EL (cell line): ENCODE measurements at regions not wholly inside any gene's neighbourhood (a gene's known extent, or its start where the extent isn't known, plus 50 kb on each side); places are given as distances from the start of the nearest gene placed in this dataset.
A peak's percentile ranks its signal among the peaks of the same experiment; 100 is the strongest.

ENCODE experiments used
- DNase-seq: peaks from one replicate; pipeline ENCODE4 v3.0.0-alpha.2; 2016

GRCh38 chr6:102474041-102474807 is 1080.7 kb downstream of the GRIK2 start:
- DNase-seq = no peak

- no peak for DNase-seq
These were observed 1065.5 kb downstream of the GRIK2 start for GRCh38 chr6:102458990-102459389.

GRCh38 chr6:102438171-102438570 is 1044.7 kb downstream of the GRIK2 start:
- no peak for DNase-seq

- DNase-seq = no peak
These were observed 1024.0 kb downstream of the GRIK2 start for GRCh38 chr6:102417368-102417998.

GRCh38 chr6:102415891-102416290 is 1022.4 kb downstream of the GRIK2 start:
- DNase-seq = no peak

- DNase-seq = no peak
These were observed 1018.3 kb downstream of the GRIK2 start for GRCh38 chr6:102411796-102412195.

- DNase-seq = no peak
These were observed 1014.6 kb downstream of the GRIK2 start for GRCh38 chr6:102407886-102408741.

- DNase-seq = no peak
These were observed 1012.4 kb downstream of the GRIK2 start for GRCh38 chr6:102405860-102406259.

GRCh38 chr6:102402635-102403329 is 1009.3 kb downstream of the GRIK2 start:
- DNase-seq = no peak

GRCh38 chr6:102398788-102399390 is 1005.4 kb downstream of the GRIK2 start:
- no peak for DNase-seq

- no peak for DNase-seq
These were observed 997.0 kb downstream of the GRIK2 start for GRCh38 chr6:102390541-102390940.

- no peak for DNase-seq
These were observed 996.5 kb downstream of the GRIK2 start for GRCh38 chr6:102389994-102390393.

- peak; percentile 18 for DNase-seq
These were observed 994.0 kb downstream of the GRIK2 start for GRCh38 chr6:102387326-102388033.

- DNase-seq = peak; percentile 12
These were observed 987.7 kb downstream of the GRIK2 start for GRCh38 chr6:102381203-102381602.

- no peak for DNase-seq
These were observed 962.7 kb downstream of the GRIK2 start for GRCh38 chr6:102356170-102356569.

GRCh38 chr6:102355578-102355977 is 962.1 kb downstream of the GRIK2 start:
- no peak for DNase-seq

- no peak for DNase-seq
These were observed 959.0 kb downstream of the GRIK2 start for GRCh38 chr6:102352552-102352951.

GRCh38 chr6:102344769-102345168 is 951.3 kb downstream of the GRIK2 start:
- DNase-seq = no peak

- no peak for DNase-seq
These were observed 946.8 kb downstream of the GRIK2 start for GRCh38 chr6:102340311-102340710.

- no peak for DNase-seq
These were observed 940.2 kb downstream of the GRIK2 start for GRCh38 chr6:102333736-102334135.

- no peak for DNase-seq
These were observed 934.3 kb downstream of the GRIK2 start for GRCh38 chr6:102327697-102328225.

- no peak for DNase-seq
These were observed 920.2 kb downstream of the GRIK2 start for GRCh38 chr6:102313699-102314098.
